Osteocyte (in vitro differentiated cells): ENCODE measurements at regions not wholly inside any gene's neighbourhood (a gene's known extent, or its start where the extent isn't known, plus 50 kb on each side); places are given as distances from the start of the nearest gene placed in this dataset.

ENCODE experiments used
- DNase-seq: peaks from one replicate; pipeline ENCODE4 v3.0.0; 2021; ENCODE audit warnings: mixed read lengths; ENCODE audit not compliant: unreplicated experiment; ENCODE audit errors: extremely low spot score
- H3K27ac Mint-ChIP-seq: one replicate; pipeline ENCODE4 v1.8.0; 2021; ENCODE audit warnings: mild to moderate bottlenecking, mixed read lengths; ENCODE audit not compliant: unreplicated experiment
- H3K27me3 Mint-ChIP-seq: one replicate; pipeline ENCODE4 v1.8.0; 2021; ENCODE audit warnings: mixed read lengths; ENCODE audit not compliant: unreplicated experiment
- H3K36me3 Mint-ChIP-seq: one replicate; pipeline ENCODE4 v1.8.0; 2021; ENCODE audit warnings: mixed read lengths; ENCODE audit not compliant: unreplicated experiment
- H3K4me1 Mint-ChIP-seq: one replicate; pipeline ENCODE4 v1.8.0; 2021; ENCODE audit warnings: mixed read lengths; ENCODE audit not compliant: unreplicated experiment
- H3K4me3 Mint-ChIP-seq: one replicate; pipeline ENCODE4 v1.8.0; 2021; ENCODE audit warnings: mild to moderate bottlenecking, moderate library complexity, mixed read lengths; ENCODE audit not compliant: unreplicated experiment
- H3K9me3 Mint-ChIP-seq: one replicate; pipeline ENCODE4 v1.8.0; 2021; ENCODE audit warnings: mixed read lengths; ENCODE audit not compliant: unreplicated experiment
- TF ChIP-seq, protein P1 (sequence below): fragments of 200-600 bp; sonication (generic); IDR thresholded peaks from 2 replicates; pipeline ENCODE4 v1.5.0; 2021; ENCODE audit warnings: antibody characterized with exemption, mild to moderate bottlenecking, moderate library complexity

- TF ChIP-seq, protein P1, sequence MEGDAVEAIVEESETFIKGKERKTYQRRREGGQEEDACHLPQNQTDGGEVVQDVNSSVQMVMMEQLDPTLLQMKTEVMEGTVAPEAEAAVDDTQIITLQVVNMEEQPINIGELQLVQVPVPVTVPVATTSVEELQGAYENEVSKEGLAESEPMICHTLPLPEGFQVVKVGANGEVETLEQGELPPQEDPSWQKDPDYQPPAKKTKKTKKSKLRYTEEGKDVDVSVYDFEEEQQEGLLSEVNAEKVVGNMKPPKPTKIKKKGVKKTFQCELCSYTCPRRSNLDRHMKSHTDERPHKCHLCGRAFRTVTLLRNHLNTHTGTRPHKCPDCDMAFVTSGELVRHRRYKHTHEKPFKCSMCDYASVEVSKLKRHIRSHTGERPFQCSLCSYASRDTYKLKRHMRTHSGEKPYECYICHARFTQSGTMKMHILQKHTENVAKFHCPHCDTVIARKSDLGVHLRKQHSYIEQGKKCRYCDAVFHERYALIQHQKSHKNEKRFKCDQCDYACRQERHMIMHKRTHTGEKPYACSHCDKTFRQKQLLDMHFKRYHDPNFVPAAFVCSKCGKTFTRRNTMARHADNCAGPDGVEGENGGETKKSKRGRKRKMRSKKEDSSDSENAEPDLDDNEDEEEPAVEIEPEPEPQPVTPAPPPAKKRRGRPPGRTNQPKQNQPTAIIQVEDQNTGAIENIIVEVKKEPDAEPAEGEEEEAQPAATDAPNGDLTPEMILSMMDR, result no peak
These were observed 427.8 kb upstream of the ZP4 start for GRCh38 chr1:238318294-238319110.

DNA sequence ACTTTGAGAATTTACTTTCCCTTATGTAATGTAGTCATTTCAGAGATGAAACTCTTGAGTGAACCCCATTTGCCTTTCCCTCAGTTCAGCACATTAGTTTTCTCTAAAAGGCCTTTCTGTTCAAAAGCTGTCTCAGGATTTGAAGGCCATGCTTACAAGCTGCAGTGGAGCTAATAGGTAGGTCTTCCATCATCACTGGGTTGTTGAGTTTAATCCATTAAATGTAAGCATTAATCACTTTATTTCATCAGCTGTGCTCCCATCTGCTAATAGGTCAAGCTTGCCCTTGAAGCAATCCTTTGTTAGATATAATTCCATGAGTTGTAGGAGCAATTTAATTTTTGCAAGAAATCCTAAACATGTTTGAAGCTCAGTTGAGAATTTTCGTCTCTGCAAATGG lies 422.2 kb upstream of the ZP4 start:
- no peak for DNase-seq
- Mint-ChIP-seq H3K27me3 (peaks cover 14% of the 10 kb centered on the region), H3K36me3 (no peaks in the 10 kb centered on the region), H3K4me3 (no peak overlapping the region), H3K4me1 (no peaks in the 10 kb centered on the region), H3K9me3 (no peaks in the 10 kb centered on the region), H3K27ac (no peak overlapping the region)
- TF ChIP-seq, protein P1, result no peak

More at GRCh38 chr1:238318294-238319110, 427.8 kb upstream of the ZP4 start:
- Mint-ChIP-seq H3K27me3 (peaks cover 8% of the 10 kb centered on the region), H3K27ac (no peak overlapping the region), H3K9me3 (no peaks in the 10 kb centered on the region), H3K4me3 (no peak overlapping the region), H3K36me3 (no peaks in the 10 kb centered on the region), H3K4me1 (no peaks in the 10 kb centered on the region)
- no peak for DNase-seq

GRCh38 chr1:238306411-238306810 lies 415.7 kb upstream of the ZP4 start:
- Mint-ChIP-seq H3K27me3 (peaks cover 23% of the 10 kb centered on the region), H3K4me3 (no peak overlapping the region), H3K4me1 (no peaks in the 10 kb centered on the region), H3K36me3 (no peaks in the 10 kb centered on the region), H3K27ac (no peak overlapping the region), H3K9me3 (peaks cover 4% of the 10 kb centered on the region)
- TF ChIP-seq, protein P1, result no peak
- no peak for DNase-seq

DNA sequence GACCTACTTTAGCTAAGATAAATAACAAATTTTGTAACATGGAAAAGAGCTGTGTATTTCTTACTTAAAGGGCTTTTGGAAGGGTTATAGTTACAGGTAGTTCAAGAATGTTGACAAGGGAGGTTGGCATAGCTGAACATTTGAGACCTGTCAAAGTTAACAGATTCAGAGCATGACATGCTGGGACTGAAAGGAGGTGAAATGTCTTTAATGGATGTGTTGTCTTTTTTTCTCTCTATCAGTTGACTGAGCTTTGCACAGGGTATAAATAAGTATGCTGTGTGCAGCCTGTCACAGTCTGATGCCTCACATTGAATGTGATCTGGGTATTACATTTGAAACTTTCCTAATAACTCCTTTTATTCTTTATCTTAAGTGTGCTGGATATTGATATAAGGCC lies 411.9 kb upstream of the ZP4 start:
- Mint-ChIP-seq H3K4me3 (no peak overlapping the region), H3K27ac (no peak overlapping the region), H3K4me1 (no peaks in the 10 kb centered on the region), H3K27me3 (peaks cover 17% of the 10 kb centered on the region), H3K36me3 (no peaks in the 10 kb centered on the region), H3K9me3 (peaks cover 10% of the 10 kb centered on the region)
- TF ChIP-seq, protein P1, result no peak
- DNase-seq, result no peak

DNA sequence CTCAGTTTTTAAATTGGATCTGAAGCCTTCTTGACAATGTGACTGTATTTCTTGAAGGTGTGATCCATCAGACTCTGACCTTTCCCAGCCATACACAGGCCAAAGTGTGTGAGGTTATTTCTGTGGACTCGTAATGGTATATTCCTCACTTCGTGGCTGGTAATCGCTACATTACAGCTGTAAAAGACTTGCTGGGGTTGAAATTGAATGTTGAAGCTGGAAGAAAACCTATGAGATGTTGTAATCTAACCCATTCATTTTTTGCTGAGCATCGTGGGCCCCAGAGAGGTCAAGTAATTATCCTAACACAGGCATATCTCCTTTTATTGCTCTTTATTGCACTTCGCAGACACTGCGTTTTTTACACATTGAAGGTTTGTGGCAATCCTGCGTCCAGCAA lies 405.6 kb upstream of the ZP4 start:
- Mint-ChIP-seq H3K4me1 (no peaks in the 10 kb centered on the region), H3K27me3 (peaks cover 3% of the 10 kb centered on the region), H3K4me3 (no peak overlapping the region), H3K9me3 (peaks cover 14% of the 10 kb centered on the region), H3K36me3 (no peaks in the 10 kb centered on the region), H3K27ac (no peak overlapping the region)
- TF ChIP-seq, protein P1, result no peak
- DNase-seq, result no peak
